ENCODE measurements at regions not wholly inside any gene's neighbourhood (a gene's known extent, or its start where the extent isn't known, plus 50 kb on each side); places are given as distances from the start of the nearest gene placed in this dataset.

- H3K27me3 ChIP-seq (ENCODE audit: insufficient read depth, low read length, poor library complexity, severe bottlenecking) = no peaks in the 10 kb centered on the region
Observed at GRCh38 chr3:187458921-187459320, 90.7 kb downstream of the RTP4 start.

GRCh38 chr3:187458383-187458782 is 90.2 kb downstream of the RTP4 start:
- Histone ChIP-seq H3K4me1 (ENCODE audit: insufficient read depth, low read length, poor library complexity, severe bottlenecking) (no peaks in the 10 kb centered on the region), H3K79me2 (ENCODE audit: insufficient read depth, low read length) (no peaks in the 10 kb centered on the region), H3K27me3 (ENCODE audit: insufficient read depth, low read length, poor library complexity, severe bottlenecking) (no peaks in the 10 kb centered on the region), H3K36me3 (ENCODE audit: insufficient read depth, low read length) (no peaks in the 10 kb centered on the region), H3K9me3 (ENCODE audit: insufficient read depth, low read depth, low read length) (no peaks in the 10 kb centered on the region), H3K4me3 (ENCODE audit: low read length, poor library complexity, severe bottlenecking) (no peak overlapping the region), H3K9me2 (replicated peaks; ENCODE audit: low read depth, low read length) (no peaks in the 10 kb centered on the region), H3K9ac (ENCODE audit: low read depth, low read length, poor library complexity, severe bottlenecking) (no peak overlapping the region), H3F3A (ENCODE audit: low read depth) (no peaks in the 10 kb centered on the region), H2AFZ (ENCODE audit: low read length) (no peak overlapping the region), H4K20me1 (ENCODE audit: insufficient read depth, low read length, poor library complexity, severe bottlenecking) (no peaks in the 10 kb centered on the region), H3K4me2 (ENCODE audit: low read depth, low read length, poor library complexity, severe bottlenecking) (no peak overlapping the region)
- no peak for TF ChIP-seq EZH2phosphoT487 (IDR thresholded peaks at IDR 0.05; ENCODE audit: borderline replicate concordance)
- TF ChIP-seq CTCF (conservative IDR thresholded peaks at IDR 0.05; ENCODE audit: low read length) = no peak

More at GRCh38 chr3:187458921-187459320, 90.7 kb downstream of the RTP4 start:
- no peak overlapping the region for H3K4me3 ChIP-seq (ENCODE audit: low read length, poor library complexity, severe bottlenecking)
- H3K4me2 ChIP-seq (ENCODE audit: low read depth, low read length, poor library complexity, severe bottlenecking) = no peak overlapping the region
- no peaks in the 10 kb centered on the region for H3K36me3 ChIP-seq (ENCODE audit: insufficient read depth, low read length)
- TF ChIP-seq CTCF (conservative IDR thresholded peaks at IDR 0.05; ENCODE audit: low read length) = no peak
- TF ChIP-seq EZH2phosphoT487 (IDR thresholded peaks at IDR 0.05; ENCODE audit: borderline replicate concordance) = no peak
- H3K9me3 ChIP-seq (ENCODE audit: insufficient read depth, low read depth, low read length) = no peaks in the 10 kb centered on the region
- H2AFZ ChIP-seq (ENCODE audit: low read length) = no peak overlapping the region
- no peak overlapping the region for H3K9ac ChIP-seq (ENCODE audit: low read depth, low read length, poor library complexity, severe bottlenecking)
- no peaks in the 10 kb centered on the region for H3F3A ChIP-seq (ENCODE audit: low read depth)
- H4K20me1 ChIP-seq (ENCODE audit: insufficient read depth, low read length, poor library complexity, severe bottlenecking) = no peaks in the 10 kb centered on the region
- H3K79me2 ChIP-seq (ENCODE audit: insufficient read depth, low read length) = no peaks in the 10 kb centered on the region
- H3K4me1 ChIP-seq (ENCODE audit: insufficient read depth, low read length, poor library complexity, severe bottlenecking) = no peaks in the 10 kb centered on the region
- no peaks in the 10 kb centered on the region for H3K9me2 ChIP-seq (replicated peaks; ENCODE audit: low read depth, low read length)

- Histone ChIP-seq H3K4me1 (ENCODE audit: insufficient read depth, low read length, poor library complexity, severe bottlenecking) (no peaks in the 10 kb centered on the region), H3K4me3 (ENCODE audit: low read length, poor library complexity, severe bottlenecking) (no peak overlapping the region), H3F3A (ENCODE audit: low read depth) (no peaks in the 10 kb centered on the region), H3K9ac (ENCODE audit: low read depth, low read length, poor library complexity, severe bottlenecking) (no peak overlapping the region), H3K36me3 (ENCODE audit: insufficient read depth, low read length) (no peaks in the 10 kb centered on the region), H4K20me1 (ENCODE audit: insufficient read depth, low read length, poor library complexity, severe bottlenecking) (no peaks in the 10 kb centered on the region), H2AFZ (ENCODE audit: low read length) (no peak overlapping the region), H3K27me3 (ENCODE audit: insufficient read depth, low read length, poor library complexity, severe bottlenecking) (no peaks in the 10 kb centered on the region), H3K9me2 (replicated peaks; ENCODE audit: low read depth, low read length) (no peaks in the 10 kb centered on the region), H3K79me2 (ENCODE audit: insufficient read depth, low read length) (no peaks in the 10 kb centered on the region), H3K4me2 (ENCODE audit: low read depth, low read length, poor library complexity, severe bottlenecking) (no peak overlapping the region), H3K9me3 (ENCODE audit: insufficient read depth, low read depth, low read length) (no peaks in the 10 kb centered on the region)
- TF ChIP-seq EZH2phosphoT487 (IDR thresholded peaks at IDR 0.05; ENCODE audit: borderline replicate concordance) = no peak
Observed at GRCh38 chr3:187456250-187456649, 88.1 kb downstream of the RTP4 start.

GRCh38 chr3:187454085-187454815 is 86.1 kb downstream of the RTP4 start:
- Histone ChIP-seq H3K4me1 (ENCODE audit: insufficient read depth, low read length, poor library complexity, severe bottlenecking) (no peaks in the 10 kb centered on the region), H3K27me3 (ENCODE audit: insufficient read depth, low read length, poor library complexity, severe bottlenecking) (no peaks in the 10 kb centered on the region), H3K4me2 (ENCODE audit: low read depth, low read length, poor library complexity, severe bottlenecking) (no peak overlapping the region), H3K9me3 (ENCODE audit: insufficient read depth, low read depth, low read length) (no peaks in the 10 kb centered on the region), H3K9ac (ENCODE audit: low read depth, low read length, poor library complexity, severe bottlenecking) (no peak overlapping the region), H3K79me2 (ENCODE audit: insufficient read depth, low read length) (no peaks in the 10 kb centered on the region), H3K4me3 (ENCODE audit: low read length, poor library complexity, severe bottlenecking) (no peak overlapping the region), H2AFZ (ENCODE audit: low read length) (no peak overlapping the region), H3F3A (ENCODE audit: low read depth) (no peaks in the 10 kb centered on the region), H4K20me1 (ENCODE audit: insufficient read depth, low read length, poor library complexity, severe bottlenecking) (no peaks in the 10 kb centered on the region), H3K9me2 (replicated peaks; ENCODE audit: low read depth, low read length) (no peaks in the 10 kb centered on the region), H3K36me3 (ENCODE audit: insufficient read depth, low read length) (no peaks in the 10 kb centered on the region)
- TF ChIP-seq CTCF (conservative IDR thresholded peaks at IDR 0.05; ENCODE audit: low read length) (no peak), EZH2phosphoT487 (IDR thresholded peaks at IDR 0.05; ENCODE audit: borderline replicate concordance) (no peak)

All from Loucy (cell line).